Liver (tissue), 8 donors: ENCODE measurements at regions not wholly inside any gene's neighbourhood (a gene's known extent, or its start where the extent isn't known, plus 50 kb on each side); places are given as distances from the start of the nearest gene placed in this dataset.

Experiments
- DNase-seq: peaks from one replicate; pipeline ENCODE4 v3.0.0-alpha.2; 2017; ENCODE audit warnings: low spot score
- H3K27ac ChIP-seq, 2 donors: one replicate each; pipeline ENCODE4 v1.7.0; 2013; ENCODE audit warnings: inconsistent platforms in 2 of 2, low read length in 2 of 2, control low read depth in 1 of 2, low read depth in 1 of 2, mild to moderate bottlenecking in 1 of 2
- H3K27me3 ChIP-seq, 4 donors: one replicate each; pipeline versions ENCODE4 v1.6.1 to v1.7.0; 2013; ENCODE audit warnings: low read length in 3 of 4, inconsistent platforms in 1 of 4, mild to moderate bottlenecking in 1 of 4, moderate library complexity in 1 of 4; ENCODE audit not compliant: control insufficient read depth in 4 of 4, insufficient read depth in 4 of 4
- H3K36me3 ChIP-seq, 4 donors: one replicate each; pipeline versions ENCODE4 v1.6.1 to v1.7.0; 2013; ENCODE audit warnings: low read length in 3 of 4, mild to moderate bottlenecking in 3 of 4, low read depth in 1 of 4, moderate library complexity in 1 of 4; ENCODE audit not compliant: control insufficient read depth in 4 of 4, insufficient read depth in 3 of 4
- H3K4me1 ChIP-seq, 4 donors: one replicate each; pipeline versions ENCODE4 v1.6.1 to v1.7.0; 2013; ENCODE audit warnings: low read length in 3 of 4, mild to moderate bottlenecking in 3 of 4, moderate library complexity in 1 of 4; ENCODE audit not compliant: control insufficient read depth in 4 of 4, insufficient read depth in 4 of 4
- H3K4me3 ChIP-seq, 3 donors: one replicate each; pipeline versions ENCODE4 v1.6.1 to v1.7.0; 2013; ENCODE audit warnings: low read length in 3 of 3, control low read depth in 1 of 3, low read depth in 1 of 3, mild to moderate bottlenecking in 1 of 3
- H3K9ac ChIP-seq, 2 donors: one replicate each; pipeline ENCODE4 v1.7.0; 2013; ENCODE audit warnings: low read length in 2 of 2, mild to moderate bottlenecking in 2 of 2, moderate library complexity in 2 of 2, control low read depth in 1 of 2, low read depth in 1 of 2
- H3K9me3 ChIP-seq, 4 donors: one replicate each; pipeline versions ENCODE4 v1.6.1 to v1.7.0; 2013; ENCODE audit warnings: low read length in 3 of 4; ENCODE audit not compliant: control insufficient read depth in 4 of 4
- EGR1 ChIP-seq, 2 donors: IDR thresholded peaks; 2 replicates each; pipeline ENCODE4 v1.6.1; 2016 to 2018; ENCODE audit warnings: antibody characterized with exemption in 2 of 2, low read depth in 2 of 2
- FOXA1 ChIP-seq: IDR thresholded peaks from 2 replicates; pipeline ENCODE4 v1.6.1; 2016; ENCODE audit warnings: antibody characterized with exemption
- FOXA2 ChIP-seq: IDR thresholded peaks from 2 replicates; pipeline ENCODE4 v1.6.1; 2016; ENCODE audit warnings: antibody characterized with exemption
- GABPA ChIP-seq, 2 donors: IDR thresholded peaks in 1 of 2; conservative IDR thresholded peaks in 1 of 2; 2 replicates each; pipeline ENCODE4 v1.6.1; 2016; ENCODE audit warnings: antibody characterized with exemption in 2 of 2, mild to moderate bottlenecking in 1 of 2, moderate library complexity in 1 of 2
- HNF4A ChIP-seq, 2 donors: conservative IDR thresholded peaks; 2 replicates each; pipeline ENCODE4 v1.6.1; 2016; ENCODE audit warnings: antibody characterized with exemption in 2 of 2, mild to moderate bottlenecking in 2 of 2
- HNF4G ChIP-seq: IDR thresholded peaks from 2 replicates; pipeline ENCODE4 v1.6.1; 2016; ENCODE audit warnings: antibody characterized with exemption
- NR2F2 ChIP-seq: IDR thresholded peaks from 2 replicates; pipeline ENCODE4 v1.6.1; 2016; ENCODE audit warnings: antibody characterized with exemption
- RAD21 ChIP-seq, 2 donors: IDR thresholded peaks; 2 replicates each; pipeline ENCODE4 v1.6.1; 2016; ENCODE audit warnings: antibody characterized with exemption in 2 of 2, mild to moderate bottlenecking in 2 of 2
- RXRA ChIP-seq, 2 donors: IDR thresholded peaks; 2 replicates each; pipeline ENCODE4 v1.6.1; 2017 to 2018; ENCODE audit warnings: antibody characterized with exemption in 2 of 2, mild to moderate bottlenecking in 1 of 2
- SP1 ChIP-seq: IDR thresholded peaks from 2 replicates; pipeline ENCODE4 v1.6.1; 2018; ENCODE audit warnings: antibody characterized with exemption, mild to moderate bottlenecking
- TAF1 ChIP-seq: conservative IDR thresholded peaks from 2 replicates; pipeline ENCODE4 v1.6.1; 2016; ENCODE audit warnings: antibody characterized with exemption, mild to moderate bottlenecking
- YY1 ChIP-seq: IDR thresholded peaks from 2 replicates; pipeline ENCODE4 v1.6.1; 2016; ENCODE audit warnings: antibody characterized with exemption, mild to moderate bottlenecking
- WGBS: extraction: QIAGEN DNeasy Blood & Tissue Kit; methylation state at CpG from one replicate; pipeline ENCODE4 v1.1.7; 2013; 5-methylcytosine and 5-hydroxymethylcytosine counted together
- TF ChIP-seq, protein P1 (sequence below): IDR thresholded peaks from 2 replicates; pipeline ENCODE4 v1.6.1; 2016; ENCODE audit warnings: antibody characterized with exemption
- TF ChIP-seq, protein P2 (sequence below): IDR thresholded peaks from 2 replicates; pipeline ENCODE4 v1.6.1; 2016; ENCODE audit warnings: antibody characterized with exemption
- TF ChIP-seq, protein P3 (sequence below): IDR thresholded peaks from 2 replicates; pipeline ENCODE4 v1.6.1; 2016; ENCODE audit warnings: antibody characterized with exemption, mild to moderate bottlenecking
- TF ChIP-seq, protein P4 (sequence below): fragments of 150-350 bp; IDR thresholded peaks from 2 replicates; pipeline ENCODE4 v1.5.1; 2017; ENCODE audit warnings: improper control_type of control experiment, low read depth, low read length; ENCODE audit not compliant: missing input control
- donor health status: healthy.
- donor health status: healthy.
- donor health status: healthy.
- donor health status: healthy.
- donor health status: healthy.

DNA sequence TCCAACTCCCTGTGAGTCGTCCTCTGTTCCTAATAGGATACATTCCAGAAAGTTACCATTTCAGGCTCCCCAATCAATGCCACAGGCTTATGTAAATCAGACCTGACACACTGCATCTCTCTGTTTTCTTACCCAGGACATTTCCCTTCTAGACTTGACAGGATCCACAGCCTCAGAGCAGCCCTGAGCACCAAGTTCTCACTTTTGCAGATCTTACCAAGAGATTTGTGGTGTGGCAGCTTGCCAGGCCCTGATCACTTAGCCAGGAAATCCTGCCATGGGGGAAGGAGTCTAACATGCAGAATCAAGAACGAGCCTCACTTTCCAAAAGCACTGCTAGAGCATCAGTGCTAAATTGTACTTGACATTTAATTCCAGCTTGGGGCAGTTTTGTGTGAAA is 202.9 kb downstream of the TBX15 start:
- WGBS: 66% methylated on average over 2 of the region's 2 CpGs
- Histone ChIP-seq H3K9me3 (peaks cover 0 to 6% (median 1%) of the 10 kb centered on the region in 4 donors), H3K4me3 (no peak overlapping the region), H3K9ac (no peak overlapping the region), H3K36me3 (no peaks in the 10 kb centered on the region), H3K27me3 (no peaks in the 10 kb centered on the region), H3K27ac (no peak overlapping the region), H3K4me1 (no peaks in the 10 kb centered on the region)
- no peak for DNase-seq
- TF ChIP-seq HNF4G: no peak

DNA sequence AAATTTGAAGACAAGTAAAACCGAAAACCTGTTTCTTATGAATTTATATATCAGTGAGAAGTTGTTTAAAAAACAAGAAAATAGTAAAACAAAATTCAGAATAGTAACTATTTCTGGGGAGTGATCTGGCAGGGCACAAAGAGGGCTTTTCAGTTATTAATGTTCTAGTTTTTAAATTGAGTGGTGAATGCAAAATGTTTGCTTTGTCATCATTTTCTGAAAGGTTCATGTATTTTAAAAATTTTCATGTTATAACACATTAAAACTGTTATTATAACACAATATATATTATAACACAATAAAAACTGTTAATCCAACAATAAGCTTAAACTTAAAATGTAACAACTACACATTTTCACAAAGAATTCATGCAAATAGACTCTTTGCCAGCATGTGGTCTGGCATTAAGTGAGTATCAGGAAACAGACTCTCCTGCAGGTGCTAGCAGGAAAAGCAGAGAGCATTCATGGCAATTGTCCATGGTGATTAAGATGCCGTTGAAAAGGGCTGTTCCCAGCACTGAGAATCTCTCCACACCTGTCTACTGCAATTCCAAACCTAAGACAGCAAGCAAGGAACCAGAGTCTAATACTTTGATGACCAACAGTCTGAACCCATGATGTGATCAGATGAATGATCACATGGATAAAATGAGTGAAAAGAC is 204.9 kb downstream of the TBX15 start:
- H3K4me1 ChIP-seq: no peaks in the 10 kb centered on the region
- H3K36me3 ChIP-seq: no peaks in the 10 kb centered on the region
- 65% methylated on average over 2 of the region's 2 CpGs for WGBS
- H3K27ac ChIP-seq: no peak overlapping the region
- no peak overlapping the region for H3K4me3 ChIP-seq
- DNase-seq: no peak
- no peak overlapping the region for H3K9ac ChIP-seq
- no peaks in the 10 kb centered on the region for H3K27me3 ChIP-seq
- TF ChIP-seq HNF4G (no peak), EGR1 (IDR thresholded peaks at IDR 0.05; ENCODE audit: low read depth in 2 of 2) (no peak), GABPA (IDR thresholded peaks at IDR 0.05 in 1 of 2, conservative IDR thresholded peaks at IDR 0.05 in 1 of 2) (no peak), RAD21 (IDR thresholded peaks at IDR 0.05) (no peak), NR2F2 (no peak), FOXA2 (no peak)
- TF ChIP-seq, protein P1, sequence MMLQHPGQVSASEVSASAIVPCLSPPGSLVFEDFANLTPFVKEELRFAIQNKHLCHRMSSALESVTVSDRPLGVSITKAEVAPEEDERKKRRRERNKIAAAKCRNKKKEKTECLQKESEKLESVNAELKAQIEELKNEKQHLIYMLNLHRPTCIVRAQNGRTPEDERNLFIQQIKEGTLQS: no peak
- H3K9me3 ChIP-seq: peaks cover 0 to 3% (median 0%) of the 10 kb centered on the region in 4 donors

DNA sequence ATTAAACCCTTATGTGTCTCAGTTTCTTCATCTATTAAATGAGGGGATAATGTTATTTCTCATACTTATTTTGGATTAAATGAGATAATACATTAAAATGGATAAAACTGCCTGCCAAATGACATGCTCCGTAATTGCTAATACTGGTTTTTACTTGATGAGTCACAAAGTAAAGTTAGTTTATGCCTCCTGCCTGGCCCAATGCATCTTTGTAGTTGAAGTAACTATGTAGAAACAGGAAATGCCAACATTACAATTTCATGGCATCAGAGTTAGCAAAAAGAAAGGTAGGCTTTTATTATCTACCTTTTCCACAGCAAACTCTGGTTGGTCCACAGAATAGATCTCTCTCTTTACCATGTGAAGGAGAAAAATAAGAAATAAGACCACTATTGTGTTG is 214.5 kb downstream of the TBX15 start:
- 74% methylated on average over 1 of the region's 1 CpG for WGBS
- no peak for DNase-seq
- H3K9me3 ChIP-seq: peaks cover 0 to 6% (median 2%) of the 10 kb centered on the region in 4 donors
- no peak overlapping the region for H3K27ac ChIP-seq
- H3K9ac ChIP-seq: no peak overlapping the region
- no peak overlapping the region for H3K4me3 ChIP-seq
- H3K4me1 ChIP-seq: no peaks in the 10 kb centered on the region
- H3K27me3 ChIP-seq: no peaks in the 10 kb centered on the region
- no peaks in the 10 kb centered on the region for H3K36me3 ChIP-seq
- TF ChIP-seq NR2F2 (no peak), HNF4A (conservative IDR thresholded peaks at IDR 0.05) (no peak), TAF1 (no peak), RXRA (IDR thresholded peaks at IDR 0.05) (no peak), GABPA (IDR thresholded peaks at IDR 0.05 in 1 of 2, conservative IDR thresholded peaks at IDR 0.05 in 1 of 2) (no peak), EGR1 (IDR thresholded peaks at IDR 0.05; ENCODE audit: low read depth in 2 of 2) (no peak), FOXA1 (no peak), YY1 (no peak), SP1 (no peak)
- TF ChIP-seq, protein P2, sequence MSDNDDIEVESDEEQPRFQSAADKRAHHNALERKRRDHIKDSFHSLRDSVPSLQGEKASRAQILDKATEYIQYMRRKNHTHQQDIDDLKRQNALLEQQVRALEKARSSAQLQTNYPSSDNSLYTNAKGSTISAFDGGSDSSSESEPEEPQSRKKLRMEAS: no peak
- TF ChIP-seq, protein P3, sequence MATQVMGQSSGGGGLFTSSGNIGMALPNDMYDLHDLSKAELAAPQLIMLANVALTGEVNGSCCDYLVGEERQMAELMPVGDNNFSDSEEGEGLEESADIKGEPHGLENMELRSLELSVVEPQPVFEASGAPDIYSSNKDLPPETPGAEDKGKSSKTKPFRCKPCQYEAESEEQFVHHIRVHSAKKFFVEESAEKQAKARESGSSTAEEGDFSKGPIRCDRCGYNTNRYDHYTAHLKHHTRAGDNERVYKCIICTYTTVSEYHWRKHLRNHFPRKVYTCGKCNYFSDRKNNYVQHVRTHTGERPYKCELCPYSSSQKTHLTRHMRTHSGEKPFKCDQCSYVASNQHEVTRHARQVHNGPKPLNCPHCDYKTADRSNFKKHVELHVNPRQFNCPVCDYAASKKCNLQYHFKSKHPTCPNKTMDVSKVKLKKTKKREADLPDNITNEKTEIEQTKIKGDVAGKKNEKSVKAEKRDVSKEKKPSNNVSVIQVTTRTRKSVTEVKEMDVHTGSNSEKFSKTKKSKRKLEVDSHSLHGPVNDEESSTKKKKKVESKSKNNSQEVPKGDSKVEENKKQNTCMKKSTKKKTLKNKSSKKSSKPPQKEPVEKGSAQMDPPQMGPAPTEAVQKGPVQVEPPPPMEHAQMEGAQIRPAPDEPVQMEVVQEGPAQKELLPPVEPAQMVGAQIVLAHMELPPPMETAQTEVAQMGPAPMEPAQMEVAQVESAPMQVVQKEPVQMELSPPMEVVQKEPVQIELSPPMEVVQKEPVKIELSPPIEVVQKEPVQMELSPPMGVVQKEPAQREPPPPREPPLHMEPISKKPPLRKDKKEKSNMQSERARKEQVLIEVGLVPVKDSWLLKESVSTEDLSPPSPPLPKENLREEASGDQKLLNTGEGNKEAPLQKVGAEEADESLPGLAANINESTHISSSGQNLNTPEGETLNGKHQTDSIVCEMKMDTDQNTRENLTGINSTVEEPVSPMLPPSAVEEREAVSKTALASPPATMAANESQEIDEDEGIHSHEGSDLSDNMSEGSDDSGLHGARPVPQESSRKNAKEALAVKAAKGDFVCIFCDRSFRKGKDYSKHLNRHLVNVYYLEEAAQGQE: no peak
- TF ChIP-seq, protein P4, sequence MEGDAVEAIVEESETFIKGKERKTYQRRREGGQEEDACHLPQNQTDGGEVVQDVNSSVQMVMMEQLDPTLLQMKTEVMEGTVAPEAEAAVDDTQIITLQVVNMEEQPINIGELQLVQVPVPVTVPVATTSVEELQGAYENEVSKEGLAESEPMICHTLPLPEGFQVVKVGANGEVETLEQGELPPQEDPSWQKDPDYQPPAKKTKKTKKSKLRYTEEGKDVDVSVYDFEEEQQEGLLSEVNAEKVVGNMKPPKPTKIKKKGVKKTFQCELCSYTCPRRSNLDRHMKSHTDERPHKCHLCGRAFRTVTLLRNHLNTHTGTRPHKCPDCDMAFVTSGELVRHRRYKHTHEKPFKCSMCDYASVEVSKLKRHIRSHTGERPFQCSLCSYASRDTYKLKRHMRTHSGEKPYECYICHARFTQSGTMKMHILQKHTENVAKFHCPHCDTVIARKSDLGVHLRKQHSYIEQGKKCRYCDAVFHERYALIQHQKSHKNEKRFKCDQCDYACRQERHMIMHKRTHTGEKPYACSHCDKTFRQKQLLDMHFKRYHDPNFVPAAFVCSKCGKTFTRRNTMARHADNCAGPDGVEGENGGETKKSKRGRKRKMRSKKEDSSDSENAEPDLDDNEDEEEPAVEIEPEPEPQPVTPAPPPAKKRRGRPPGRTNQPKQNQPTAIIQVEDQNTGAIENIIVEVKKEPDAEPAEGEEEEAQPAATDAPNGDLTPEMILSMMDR: no peak
